ENCODE measurements at regions not wholly inside any gene's neighbourhood (a gene's known extent, or its start where the extent isn't known, plus 50 kb on each side); places are given as distances from the start of the nearest gene placed in this dataset.

DNA sequence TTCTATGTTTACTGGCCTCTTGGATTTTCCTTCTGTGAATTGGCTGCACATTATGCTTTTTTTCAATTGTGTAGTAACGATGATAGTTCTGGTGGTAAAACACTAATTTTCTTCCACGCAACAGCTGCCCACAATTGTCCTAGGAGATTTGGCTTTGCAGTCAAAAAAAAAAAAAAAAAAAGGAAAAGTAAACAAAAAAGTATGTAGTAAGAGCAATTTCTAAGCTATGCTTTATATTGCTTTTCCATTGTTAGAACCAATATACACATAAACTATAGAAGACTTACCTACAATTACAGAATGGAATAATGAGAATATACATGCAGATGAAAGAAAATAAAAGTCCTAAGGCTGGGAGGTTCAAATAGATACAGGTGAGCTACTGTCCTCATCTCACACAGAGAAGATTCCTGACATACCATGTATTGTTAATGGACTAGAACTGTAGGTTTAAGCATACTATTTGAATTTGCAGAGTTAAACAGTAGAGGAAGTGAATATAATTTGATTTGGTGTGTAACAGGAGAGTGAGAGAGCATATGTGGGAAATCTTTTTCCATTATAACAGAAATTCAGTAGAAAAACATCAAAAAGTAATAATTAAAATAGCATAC is 976.2 kb downstream of the RAB28 start:
- no peak overlapping the region for H3K4me3 Mint-ChIP-seq
- Histone ChIP-seq H3K4me1 (ENCODE audit: control insufficient read depth in 2 of 2, insufficient read depth in 2 of 2, low read length in 2 of 2) (no peaks in the 10 kb centered on the region), H3K27me3 (ENCODE audit: control insufficient read depth in 2 of 2, insufficient read depth in 2 of 2, low read length in 2 of 2) (no peaks in the 10 kb centered on the region), H3K36me3 (ENCODE audit: control insufficient read depth in 2 of 3, insufficient read depth in 3 of 3, low read length in 3 of 3) (no peaks in the 10 kb centered on the region), H3K9me3 (ENCODE audit: control insufficient read depth in 2 of 3, low read length in 3 of 3) (no peaks in the 10 kb centered on the region), H3K4me3 (ENCODE audit: low read length) (no peak overlapping the region), H3K27ac (ENCODE audit: low read depth, low read length) (no peak overlapping the region)
- peaks cover 0 to 28% (median 5%) of the 10 kb centered on the region in 11 donors for H3K9me3 Mint-ChIP-seq
- ChIA-PET POLR2A (no interaction called here), CTCF (no interaction called here)
- ATAC-seq (no peak), DNase-seq (no peak)
- H3K36me3 Mint-ChIP-seq = no peaks in the 10 kb centered on the region
- intact Hi-C loops (cut with micrococcal nuclease) = no loop called here
- H3K27ac Mint-ChIP-seq = no peak overlapping the region
- no peaks in the 10 kb centered on the region for H3K4me1 Mint-ChIP-seq
- H3K27me3 Mint-ChIP-seq = no peaks in the 10 kb centered on the region

- H3K27me3 ChIP-seq (ENCODE audit: control insufficient read depth in 2 of 2, insufficient read depth in 2 of 2, low read length in 2 of 2) = no peaks in the 10 kb centered on the region
- H3K27ac Mint-ChIP-seq = no peak overlapping the region
- POLR2A ChIA-PET = no interaction called here
- intact Hi-C loops (cut with micrococcal nuclease) = no loop called here
- H3K4me3 Mint-ChIP-seq = no peak overlapping the region
- DNase-seq (no peak), ATAC-seq (no peak)
- no peaks in the 10 kb centered on the region for H3K9me3 ChIP-seq (ENCODE audit: control insufficient read depth in 2 of 3, low read length in 3 of 3)
- no peak overlapping the region for H3K27ac ChIP-seq (ENCODE audit: low read depth, low read length)
- H3K36me3 ChIP-seq (ENCODE audit: control insufficient read depth in 2 of 3, insufficient read depth in 3 of 3, low read length in 3 of 3) = no peaks in the 10 kb centered on the region
- no peak overlapping the region for H3K4me3 ChIP-seq (ENCODE audit: low read length)
- H3K4me1 ChIP-seq (ENCODE audit: control insufficient read depth in 2 of 2, insufficient read depth in 2 of 2, low read length in 2 of 2) = no peaks in the 10 kb centered on the region
- H3K9me3 Mint-ChIP-seq = peaks cover 0 to 8% (median 4%) of the 10 kb centered on the region in 11 donors
- no peaks in the 10 kb centered on the region for H3K27me3 Mint-ChIP-seq
- H3K36me3 Mint-ChIP-seq = no peaks in the 10 kb centered on the region
- CTCF ChIA-PET = no interaction called here
- H3K4me1 Mint-ChIP-seq = no peaks in the 10 kb centered on the region
Measured at GRCh38 chr4:12500409-12500808, 983.7 kb downstream of the RAB28 start.

- Histone ChIP-seq H3K27me3 (ENCODE audit: control insufficient read depth in 2 of 2, insufficient read depth in 2 of 2, low read length in 2 of 2) (no peaks in the 10 kb centered on the region), H3K4me1 (ENCODE audit: control insufficient read depth in 2 of 2, insufficient read depth in 2 of 2, low read length in 2 of 2) (no peaks in the 10 kb centered on the region), H3K4me3 (ENCODE audit: low read length) (no peak overlapping the region), H3K36me3 (ENCODE audit: control insufficient read depth in 2 of 3, insufficient read depth in 3 of 3, low read length in 3 of 3) (no peaks in the 10 kb centered on the region), H3K27ac (ENCODE audit: low read depth, low read length) (no peak overlapping the region), H3K9me3 (ENCODE audit: control insufficient read depth in 2 of 3, low read length in 3 of 3) (no peaks in the 10 kb centered on the region)
- CTCF ChIA-PET = no interaction called here
- Mint-ChIP-seq H3K9me3 (peaks cover 0 to 6% (median 3%) of the 10 kb centered on the region in 11 donors), H3K36me3 (no peaks in the 10 kb centered on the region), H3K4me3 (no peak overlapping the region), H3K27ac (no peak overlapping the region), H3K4me1 (no peaks in the 10 kb centered on the region), H3K27me3 (no peaks in the 10 kb centered on the region)
- ATAC-seq (no peak), DNase-seq (no peak)
- POLR2A ChIA-PET = no interaction called here
- intact Hi-C loops (cut with micrococcal nuclease) = no loop called here
Measured at GRCh38 chr4:12499693-12500092, 984.4 kb downstream of the RAB28 start.

- no peak overlapping the region for H3K4me3 Mint-ChIP-seq
- DNase-seq (no peak), ATAC-seq (no peak)
- H3K27me3 Mint-ChIP-seq = no peaks in the 10 kb centered on the region
- H3K27ac Mint-ChIP-seq = no peak overlapping the region
- Histone ChIP-seq H3K4me1 (ENCODE audit: control insufficient read depth in 2 of 2, insufficient read depth in 2 of 2, low read length in 2 of 2) (no peaks in the 10 kb centered on the region), H3K36me3 (ENCODE audit: control insufficient read depth in 2 of 3, insufficient read depth in 3 of 3, low read length in 3 of 3) (no peaks in the 10 kb centered on the region), H3K4me3 (ENCODE audit: low read length) (no peak overlapping the region), H3K9me3 (ENCODE audit: control insufficient read depth in 2 of 3, low read length in 3 of 3) (no peaks in the 10 kb centered on the region), H3K27me3 (ENCODE audit: control insufficient read depth in 2 of 2, insufficient read depth in 2 of 2, low read length in 2 of 2) (no peaks in the 10 kb centered on the region), H3K27ac (ENCODE audit: low read depth, low read length) (no peak overlapping the region)
- ChIA-PET POLR2A (no interaction called here), CTCF (no interaction called here)
- no peaks in the 10 kb centered on the region for H3K4me1 Mint-ChIP-seq
- H3K9me3 Mint-ChIP-seq = peaks cover 0 to 10% (median 3%) of the 10 kb centered on the region in 11 donors
- peaks cover 0 to 2% (median 0%) of the 10 kb centered on the region in 5 donors for H3K36me3 Mint-ChIP-seq
- intact Hi-C loops (cut with micrococcal nuclease) = no loop called here
Measured at GRCh38 chr4:12495211-12495610, 988.9 kb downstream of the RAB28 start.

- no peak overlapping the region for H3K27ac ChIP-seq (ENCODE audit: low read depth, low read length)
- POLR2A ChIA-PET = no interaction called here
- DNase-seq = no peak
- intact Hi-C loops (cut with micrococcal nuclease) = no loop called here
- Mint-ChIP-seq H3K9me3 (peaks cover 0 to 17% (median 9%) of the 10 kb centered on the region in 11 donors), H3K4me3 (no peak overlapping the region), H3K27ac (no peak overlapping the region), H3K27me3 (no peaks in the 10 kb centered on the region), H3K4me1 (no peaks in the 10 kb centered on the region), H3K36me3 (peaks cover 0 to 6% (median 0%) of the 10 kb centered on the region in 5 donors)
- no peaks in the 10 kb centered on the region for H3K36me3 ChIP-seq (ENCODE audit: control insufficient read depth in 2 of 3, insufficient read depth in 3 of 3, low read length in 3 of 3)
- no peaks in the 10 kb centered on the region for H3K27me3 ChIP-seq (ENCODE audit: control insufficient read depth in 2 of 2, insufficient read depth in 2 of 2, low read length in 2 of 2)
- no peak for ATAC-seq
- H3K4me3 ChIP-seq (ENCODE audit: low read length) = no peak overlapping the region
- CTCF ChIA-PET = no interaction called here
- H3K9me3 ChIP-seq (ENCODE audit: control insufficient read depth in 2 of 3, low read length in 3 of 3) = no peaks in the 10 kb centered on the region
- H3K4me1 ChIP-seq (ENCODE audit: control insufficient read depth in 2 of 2, insufficient read depth in 2 of 2, low read length in 2 of 2) = no peaks in the 10 kb centered on the region
Measured at GRCh38 chr4:12492730-12493393, 991.3 kb downstream of the RAB28 start.

GRCh38 chr4:12488672-12489071 is 995.5 kb downstream of the RAB28 start:
- Mint-ChIP-seq H3K4me3 (no peak overlapping the region), H3K9me3 (peaks cover 2 to 30% (median 12%) of the 10 kb centered on the region in 11 donors), H3K27me3 (no peaks in the 10 kb centered on the region), H3K27ac (no peak overlapping the region), H3K4me1 (no peaks in the 10 kb centered on the region), H3K36me3 (peaks cover 0 to 9% (median 0%) of the 10 kb centered on the region in 5 donors)
- DNase-seq (no peak), ATAC-seq (no peak)
- H3K4me1 ChIP-seq (ENCODE audit: control insufficient read depth in 2 of 2, insufficient read depth in 2 of 2, low read length in 2 of 2) = no peaks in the 10 kb centered on the region
- no peaks in the 10 kb centered on the region for H3K27me3 ChIP-seq (ENCODE audit: control insufficient read depth in 2 of 2, insufficient read depth in 2 of 2, low read length in 2 of 2)
- no peak overlapping the region for H3K27ac ChIP-seq (ENCODE audit: low read depth, low read length)
- no peaks in the 10 kb centered on the region for H3K36me3 ChIP-seq (ENCODE audit: control insufficient read depth in 2 of 3, insufficient read depth in 3 of 3, low read length in 3 of 3)
- ChIA-PET CTCF (no interaction called here), POLR2A (no interaction called here)
- intact Hi-C loops (cut with micrococcal nuclease) = no loop called here
- H3K4me3 ChIP-seq (ENCODE audit: low read length) = no peak overlapping the region
- peaks cover 0 to 3% (median 0%) of the 10 kb centered on the region in 3 experiments for H3K9me3 ChIP-seq (ENCODE audit: control insufficient read depth in 2 of 3, low read length in 3 of 3)

- no peak overlapping the region for H3K27ac ChIP-seq (ENCODE audit: low read depth, low read length)
- H3K27me3 Mint-ChIP-seq = no peaks in the 10 kb centered on the region
- H3K27me3 ChIP-seq (ENCODE audit: control insufficient read depth in 2 of 2, insufficient read depth in 2 of 2, low read length in 2 of 2) = no peaks in the 10 kb centered on the region
- CTCF ChIA-PET = no interaction called here
- DNase-seq (no peak), ATAC-seq (no peak)
- H3K36me3 ChIP-seq (ENCODE audit: control insufficient read depth in 2 of 3, insufficient read depth in 3 of 3, low read length in 3 of 3) = no peaks in the 10 kb centered on the region
- peaks cover 0 to 9% (median 0%) of the 10 kb centered on the region in 5 donors for H3K36me3 Mint-ChIP-seq
- no peak overlapping the region for H3K4me3 ChIP-seq (ENCODE audit: low read length)
- POLR2A ChIA-PET = no interaction called here
- no peaks in the 10 kb centered on the region for H3K4me1 Mint-ChIP-seq
- no peak overlapping the region for H3K27ac Mint-ChIP-seq
- peaks cover 0 to 3% (median 0%) of the 10 kb centered on the region in 3 experiments for H3K9me3 ChIP-seq (ENCODE audit: control insufficient read depth in 2 of 3, low read length in 3 of 3)
- H3K4me3 Mint-ChIP-seq = no peak overlapping the region
- H3K9me3 Mint-ChIP-seq = peaks cover 4 to 36% (median 11%) of the 10 kb centered on the region in 11 donors
- intact Hi-C loops (cut with micrococcal nuclease) = no loop called here
- no peaks in the 10 kb centered on the region for H3K4me1 ChIP-seq (ENCODE audit: control insufficient read depth in 2 of 2, insufficient read depth in 2 of 2, low read length in 2 of 2)
Measured at GRCh38 chr4:12487000-12487399, 997.1 kb downstream of the RAB28 start.

Data from naive thymus-derived CD4-positive, alpha-beta T cell (primary cell).